Caco-2 (cell line): ENCODE measurements at regions not wholly inside any gene's neighbourhood (a gene's known extent, or its start where the extent isn't known, plus 50 kb on each side); places are given as distances from the start of the nearest gene placed in this dataset.
"Not testable (repeated sequence)": the region's sequence is repeated elsewhere in the genome, so short reads cannot be mapped to it uniquely, and the experiment has no call there.

ENCODE experiments used
- BruUV-seq: library from RNA; stranded (reverse); fragments of 400-500 nt; replicated peaks from 2 replicates; lab custom pipeline; 2021; lab: Mats Ljungman, UMichigan
- CTCF ChIA-PET: fragments of 300-600 bp; sonication (Branson Sonifier 250); formaldehyde crosslinking; loops from one replicate; lab custom pipeline; 2022; ENCODE audit warnings: antibody characterized with exemption; lab: Charles Lee
- POLR2A ChIA-PET: fragments of 300-600 bp; sonication (Branson Sonifier 250); formaldehyde crosslinking; loops from one replicate; lab custom pipeline; 2022; ENCODE audit warnings: antibody characterized with exemption; lab: Charles Lee
- DNase-seq, 2 experiments: peaks; one replicate each; pipeline versions ENCODE4 v3.0.0 to v3.0.0-alpha.2; 2020 to 2022
- H3K27me3 ChIP-seq: replicated peaks from 2 replicates; pipeline ENCODE4 v1.6.0; 2011; ENCODE audit warnings: low read length; ENCODE audit not compliant: control insufficient read depth, insufficient read depth
- H3K36me3 ChIP-seq: 2 replicates; pipeline ENCODE4 v1.5.1; 2011; ENCODE audit warnings: low read length; ENCODE audit not compliant: control insufficient read depth, insufficient read depth
- H3K4me1 ChIP-seq: fragments of 250-450 bp; sonication (Bioruptor Pico); 2 replicates; pipeline ENCODE4 v1.5.1; 2020; ENCODE audit warnings: mild to moderate bottlenecking
- H3K4me3 ChIP-seq: 2 replicates; pipeline ENCODE4 v1.5.1; 2011; ENCODE audit warnings: low read depth, mild to moderate bottlenecking, control low read depth, low read length
- H3K9me3 ChIP-seq: fragments of 250-450 bp; sonication (Bioruptor Pico); 2 replicates; pipeline ENCODE4 v1.5.1; 2020; ENCODE audit warnings: mild to moderate bottlenecking, moderate library complexity
- H3K27ac Mint-ChIP-seq: one replicate; pipeline ENCODE4 v1.8.0; 2022; ENCODE audit warnings: mixed read lengths; ENCODE audit not compliant: unreplicated experiment
- H3K27me3 Mint-ChIP-seq: one replicate; pipeline ENCODE4 v1.8.0; 2022; ENCODE audit warnings: mixed read lengths; ENCODE audit not compliant: insufficient read depth, unreplicated experiment
- H3K36me3 Mint-ChIP-seq: one replicate; pipeline ENCODE4 v1.8.0; 2022; ENCODE audit warnings: mild to moderate bottlenecking, mixed read lengths; ENCODE audit not compliant: insufficient read depth, unreplicated experiment
- H3K4me1 Mint-ChIP-seq: one replicate; pipeline ENCODE4 v1.8.0; 2022; ENCODE audit warnings: low read depth, mixed read lengths; ENCODE audit not compliant: unreplicated experiment
- H3K4me3 Mint-ChIP-seq: one replicate; pipeline ENCODE4 v1.8.0; 2022; ENCODE audit warnings: mild to moderate bottlenecking, moderate library complexity, mixed read lengths; ENCODE audit not compliant: unreplicated experiment
- H3K9me3 Mint-ChIP-seq: one replicate; pipeline ENCODE4 v1.8.0; 2022; ENCODE audit warnings: mixed read lengths; ENCODE audit not compliant: unreplicated experiment
- CTCF ChIP-seq, 2 experiments: fragments of 200-600 bp in 1 of 2; IDR thresholded peaks; 1 replicate in 1 of 2; 2 replicates in 1 of 2; pipeline versions ENCODE4 v1.5.1 to v1.8.0; 2011 to 2022; ENCODE audit warnings: antibody characterized with exemption in 1 of 2, control low read depth in 1 of 2, inconsistent platforms in 1 of 2, low read depth in 1 of 2, low read length in 1 of 2, mild to moderate bottlenecking in 1 of 2, moderate library complexity in 1 of 2; ENCODE audit not compliant: insufficient read depth in 1 of 2, severe bottlenecking in 1 of 2, unreplicated experiment in 1 of 2
- intact Hi-C: fragments of 100-400 bp; cut with micrococcal nuclease; formaldehyde crosslinking; loops from one replicate; pipeline ENCODE4 v1.10.0; 2022; ENCODE audit not compliant: unreplicated experiment

- BruUV-seq: no TSS peak
- Mint-ChIP-seq H3K36me3 (no peaks in the 10 kb centered on the region), H3K9me3 (no peaks in the 10 kb centered on the region), H3K4me1 (peaks cover 16% of the 10 kb centered on the region), H3K27me3 (no peaks in the 10 kb centered on the region), H3K4me3 (no peak overlapping the region), H3K27ac (no peak overlapping the region)
- Histone ChIP-seq H3K36me3 (no peaks in the 10 kb centered on the region), H3K9me3 (peaks cover 12% of the 10 kb centered on the region), H3K4me1 (peaks cover 9% of the 10 kb centered on the region; the same call in 1 of the 2 replicates), H3K4me3 (no peak overlapping the region), H3K27me3 (no peaks in the 10 kb centered on the region)
- ChIA-PET CTCF (interaction anchor here (1.4 to 1.6 kb wide), 2 partner anchors 14 to 63 kb away, joined by 4 to 5 read pairs; no protein-coding TSS in a partner anchor), POLR2A (interaction anchor here (0.6 kb wide), 1 partner anchor 141 kb away, joined by 17 read pairs; the partner anchor contains the start of gene MSX2)
- intact Hi-C loops: loop anchor here (5.0 kb wide), 1 partner anchor 209 kb away; no protein-coding TSS in a partner anchor
- no peak for DNase-seq
- no peak for TF ChIP-seq CTCF (IDR thresholded peaks at IDR 0.05; ENCODE audit: insufficient read depth in 1 of 2, low read depth in 1 of 2, low read length in 1 of 2, severe bottlenecking in 1 of 2, unreplicated experiment in 1 of 2)
Measured at GRCh38 chr5:174583071-174583470, 141.3 kb upstream of the MSX2 start.

- no peak overlapping the region for H3K4me3 Mint-ChIP-seq
- H3K4me1 ChIP-seq: peaks cover 18% of the 10 kb centered on the region
- H3K9me3 ChIP-seq: peaks cover 12% of the 10 kb centered on the region
- peaks cover 27% of the 10 kb centered on the region for H3K4me1 Mint-ChIP-seq
- no peaks in the 10 kb centered on the region for H3K36me3 ChIP-seq
- H3K36me3 Mint-ChIP-seq: no peaks in the 10 kb centered on the region
- H3K9me3 Mint-ChIP-seq: no peaks in the 10 kb centered on the region
- ChIA-PET POLR2A (no interaction called here), CTCF (interaction anchor here (0.8 kb wide), 1 partner anchor 33 kb away, joined by 3 read pairs; no protein-coding TSS in a partner anchor)
- H3K27me3 ChIP-seq: no peaks in the 10 kb centered on the region
- DNase-seq: no peak
- H3K4me3 ChIP-seq: no peak overlapping the region
- BruUV-seq: no TSS peak
- H3K27me3 Mint-ChIP-seq: no peaks in the 10 kb centered on the region
- no peak overlapping the region for H3K27ac Mint-ChIP-seq
- TF ChIP-seq CTCF (IDR thresholded peaks at IDR 0.05; ENCODE audit: insufficient read depth in 1 of 2, low read depth in 1 of 2, low read length in 1 of 2, severe bottlenecking in 1 of 2, unreplicated experiment in 1 of 2): no peak
- intact Hi-C loops: no loop called here
Measured at GRCh38 chr5:174585472-174585871, 138.9 kb upstream of the MSX2 start.

- CTCF ChIA-PET, POLR2A ChIA-PET, H3K27me3 ChIP-seq, intact Hi-C loops, H3K4me3 Mint-ChIP-seq, DNase-seq, H3K4me3 ChIP-seq, H3K27ac Mint-ChIP-seq, H3K36me3 Mint-ChIP-seq, BruUV-seq, H3K36me3 ChIP-seq, H3K9me3 Mint-ChIP-seq, H3K27me3 Mint-ChIP-seq: not testable (repeated sequence)
- Histone ChIP-seq H3K4me1 (peaks cover 18% of the 10 kb centered on the region), H3K9me3 (peaks cover 12% of the 10 kb centered on the region)
- peaks cover 33% of the 10 kb centered on the region for H3K4me1 Mint-ChIP-seq
Measured at GRCh38 chr5:174586163-174586562, 138.2 kb upstream of the MSX2 start.
